ENCODE measurements at regions not wholly inside any gene's neighbourhood (a gene's known extent, or its start where the extent isn't known, plus 50 kb on each side); places are given as distances from the start of the nearest gene placed in this dataset.

DNA sequence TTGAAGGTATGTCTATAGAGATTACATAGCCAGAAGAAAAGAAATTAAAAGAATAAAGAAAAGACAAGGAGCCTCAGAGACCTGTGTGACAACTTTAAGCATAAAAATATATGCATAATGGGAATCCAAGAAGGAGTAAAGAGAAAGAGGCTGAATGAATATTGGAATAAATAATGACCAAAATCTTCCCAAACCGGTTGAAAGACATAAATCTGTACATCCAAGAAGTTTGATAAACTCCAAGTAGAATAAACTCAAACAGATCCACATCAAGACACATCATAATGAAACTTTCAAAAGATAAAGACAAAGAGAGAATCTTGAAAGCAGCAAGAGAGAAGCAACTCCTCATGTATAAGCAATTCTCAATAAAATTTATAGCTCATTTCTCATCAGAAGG lies 132.4 kb upstream of the ZNF516 start:
- in situ Hi-C loops (cut with HindIII; ENCODE audit: low pct_unique_long_range_greater_than_20kb, low sequenced_read_pairs) = no loop called here
- H3K36me3 ChIP-seq (ENCODE audit: control insufficient read depth, insufficient read depth, low read length) = no peaks in the 10 kb centered on the region
- no peak for ATAC-seq
- H3K4me1 ChIP-seq (ENCODE audit: control insufficient read depth, insufficient read depth, low read length) = no peaks in the 10 kb centered on the region
- ChIA-PET POLR2A (no interaction called here), CTCF (no interaction called here)
- H3K4me3 ChIP-seq (ENCODE audit: low read depth in 2 of 2, low read length in 2 of 2) = no peak overlapping the region
- TF ChIP-seq POLR2AphosphoS5 (IDR thresholded peaks at IDR 0.05; ENCODE audit: low read depth, low read length) = no peak
- H3K27me3 ChIP-seq (ENCODE audit: control insufficient read depth, insufficient read depth, low read length) = no peaks in the 10 kb centered on the region; the same call in 1 of the 2 replicates
- H3K9me3 ChIP-seq (ENCODE audit: control insufficient read depth, insufficient read depth, low read depth, low read length) = peaks cover 4% of the 10 kb centered on the region; the same call in 1 of the 2 replicates
- intact Hi-C loops (cut with micrococcal nuclease; ENCODE audit: unreplicated experiment) = no loop called here
- no peak overlapping the region for H3K27ac ChIP-seq (ENCODE audit: low read length)
- BruUV-seq (replicated peaks) = no TSS peak
- no peak for DNase-seq (ENCODE audit: low read depth, low spot score)

DNA sequence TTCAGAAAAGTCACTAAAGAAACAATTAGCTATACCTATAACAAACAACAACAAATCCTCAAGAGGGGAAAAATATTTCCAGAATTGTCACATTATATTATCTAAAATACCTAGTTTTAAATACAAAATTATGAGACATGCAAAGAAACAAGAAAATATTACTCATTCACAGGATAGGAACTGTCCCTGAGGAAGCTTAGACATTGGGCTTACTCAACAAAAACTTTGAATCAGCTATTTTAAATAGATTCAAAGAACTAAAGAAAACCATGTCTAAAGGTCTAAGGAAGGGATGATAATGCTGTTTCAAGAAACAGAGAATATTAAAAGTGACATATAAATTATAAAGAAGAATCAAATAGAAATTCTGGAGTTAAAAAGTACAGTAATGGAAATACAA lies 131.9 kb upstream of the ZNF516 start:
- DNase-seq (ENCODE audit: low read depth, low spot score) = no peak
- peaks cover 4% of the 10 kb centered on the region; the same call in 1 of the 2 replicates for H3K9me3 ChIP-seq (ENCODE audit: control insufficient read depth, insufficient read depth, low read depth, low read length)
- H3K36me3 ChIP-seq (ENCODE audit: control insufficient read depth, insufficient read depth, low read length) = no peaks in the 10 kb centered on the region
- intact Hi-C loops (cut with micrococcal nuclease; ENCODE audit: unreplicated experiment) = no loop called here
- POLR2A ChIA-PET = interaction anchor here (0.6 kb wide), 2 partner anchors 826 to 1393 kb away, joined by 3 to 5 read pairs; no protein-coding TSS in a partner anchor
- no peak overlapping the region for H3K4me3 ChIP-seq (ENCODE audit: low read depth in 2 of 2, low read length in 2 of 2)
- BruUV-seq (replicated peaks) = no TSS peak
- TF ChIP-seq, protein P1, sequence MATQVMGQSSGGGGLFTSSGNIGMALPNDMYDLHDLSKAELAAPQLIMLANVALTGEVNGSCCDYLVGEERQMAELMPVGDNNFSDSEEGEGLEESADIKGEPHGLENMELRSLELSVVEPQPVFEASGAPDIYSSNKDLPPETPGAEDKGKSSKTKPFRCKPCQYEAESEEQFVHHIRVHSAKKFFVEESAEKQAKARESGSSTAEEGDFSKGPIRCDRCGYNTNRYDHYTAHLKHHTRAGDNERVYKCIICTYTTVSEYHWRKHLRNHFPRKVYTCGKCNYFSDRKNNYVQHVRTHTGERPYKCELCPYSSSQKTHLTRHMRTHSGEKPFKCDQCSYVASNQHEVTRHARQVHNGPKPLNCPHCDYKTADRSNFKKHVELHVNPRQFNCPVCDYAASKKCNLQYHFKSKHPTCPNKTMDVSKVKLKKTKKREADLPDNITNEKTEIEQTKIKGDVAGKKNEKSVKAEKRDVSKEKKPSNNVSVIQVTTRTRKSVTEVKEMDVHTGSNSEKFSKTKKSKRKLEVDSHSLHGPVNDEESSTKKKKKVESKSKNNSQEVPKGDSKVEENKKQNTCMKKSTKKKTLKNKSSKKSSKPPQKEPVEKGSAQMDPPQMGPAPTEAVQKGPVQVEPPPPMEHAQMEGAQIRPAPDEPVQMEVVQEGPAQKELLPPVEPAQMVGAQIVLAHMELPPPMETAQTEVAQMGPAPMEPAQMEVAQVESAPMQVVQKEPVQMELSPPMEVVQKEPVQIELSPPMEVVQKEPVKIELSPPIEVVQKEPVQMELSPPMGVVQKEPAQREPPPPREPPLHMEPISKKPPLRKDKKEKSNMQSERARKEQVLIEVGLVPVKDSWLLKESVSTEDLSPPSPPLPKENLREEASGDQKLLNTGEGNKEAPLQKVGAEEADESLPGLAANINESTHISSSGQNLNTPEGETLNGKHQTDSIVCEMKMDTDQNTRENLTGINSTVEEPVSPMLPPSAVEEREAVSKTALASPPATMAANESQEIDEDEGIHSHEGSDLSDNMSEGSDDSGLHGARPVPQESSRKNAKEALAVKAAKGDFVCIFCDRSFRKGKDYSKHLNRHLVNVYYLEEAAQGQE (IDR thresholded peaks at IDR 0.05; ENCODE audit: insufficient read depth in 1 of 2, low read depth in 2 of 2, low read length in 1 of 2) = no peak
- TF ChIP-seq POLR2AphosphoS5 (IDR thresholded peaks at IDR 0.05; ENCODE audit: low read depth, low read length) (no peak), TCF7L2 (IDR thresholded peaks at IDR 0.05; ENCODE audit: low read depth, low read length) (no peak)
- TF ChIP-seq, protein P2, sequence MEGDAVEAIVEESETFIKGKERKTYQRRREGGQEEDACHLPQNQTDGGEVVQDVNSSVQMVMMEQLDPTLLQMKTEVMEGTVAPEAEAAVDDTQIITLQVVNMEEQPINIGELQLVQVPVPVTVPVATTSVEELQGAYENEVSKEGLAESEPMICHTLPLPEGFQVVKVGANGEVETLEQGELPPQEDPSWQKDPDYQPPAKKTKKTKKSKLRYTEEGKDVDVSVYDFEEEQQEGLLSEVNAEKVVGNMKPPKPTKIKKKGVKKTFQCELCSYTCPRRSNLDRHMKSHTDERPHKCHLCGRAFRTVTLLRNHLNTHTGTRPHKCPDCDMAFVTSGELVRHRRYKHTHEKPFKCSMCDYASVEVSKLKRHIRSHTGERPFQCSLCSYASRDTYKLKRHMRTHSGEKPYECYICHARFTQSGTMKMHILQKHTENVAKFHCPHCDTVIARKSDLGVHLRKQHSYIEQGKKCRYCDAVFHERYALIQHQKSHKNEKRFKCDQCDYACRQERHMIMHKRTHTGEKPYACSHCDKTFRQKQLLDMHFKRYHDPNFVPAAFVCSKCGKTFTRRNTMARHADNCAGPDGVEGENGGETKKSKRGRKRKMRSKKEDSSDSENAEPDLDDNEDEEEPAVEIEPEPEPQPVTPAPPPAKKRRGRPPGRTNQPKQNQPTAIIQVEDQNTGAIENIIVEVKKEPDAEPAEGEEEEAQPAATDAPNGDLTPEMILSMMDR (IDR thresholded peaks at IDR 0.05) = no peak
- CTCF ChIA-PET = no interaction called here
- in situ Hi-C loops (cut with HindIII; ENCODE audit: low pct_unique_long_range_greater_than_20kb, low sequenced_read_pairs) = no loop called here
- H3K27me3 ChIP-seq (ENCODE audit: control insufficient read depth, insufficient read depth, low read length) = no peaks in the 10 kb centered on the region; the same call in 1 of the 2 replicates
- peaks cover 3% of the 10 kb centered on the region for H3K4me1 ChIP-seq (ENCODE audit: control insufficient read depth, insufficient read depth, low read length)
- H3K27ac ChIP-seq (ENCODE audit: low read length) = no peak overlapping the region
- no peak for ATAC-seq

DNA sequence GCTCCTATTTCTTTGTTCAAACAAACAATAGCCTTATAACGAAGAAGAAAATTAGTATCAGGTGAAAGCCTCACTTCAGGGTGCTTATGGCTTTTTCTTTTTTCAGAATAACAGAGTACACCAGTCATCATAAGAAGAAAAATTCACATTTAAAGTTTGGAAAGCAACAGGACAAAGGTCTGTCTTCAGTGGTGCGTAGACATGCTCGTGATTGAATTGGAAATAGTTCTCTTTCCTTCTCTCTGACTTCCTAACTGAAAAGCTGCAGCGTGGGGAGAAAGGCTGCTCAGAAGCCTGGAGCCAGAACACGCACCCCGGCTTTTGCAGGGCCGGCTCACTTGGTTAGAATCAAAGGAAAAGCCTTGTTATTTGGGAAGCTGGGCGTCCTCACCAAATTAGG lies 127.6 kb upstream of the ZNF516 start:
- H3K27me3 ChIP-seq (ENCODE audit: control insufficient read depth, insufficient read depth, low read length) = no peaks in the 10 kb centered on the region; the same call in 1 of the 2 replicates
- peaks cover 4% of the 10 kb centered on the region; the same call in 1 of the 2 replicates for H3K9me3 ChIP-seq (ENCODE audit: control insufficient read depth, insufficient read depth, low read depth, low read length)
- H3K27ac ChIP-seq (ENCODE audit: low read length) = no peak overlapping the region
- H3K4me1 ChIP-seq (ENCODE audit: control insufficient read depth, insufficient read depth, low read length) = peaks cover 20% of the 10 kb centered on the region
- BruUV-seq (replicated peaks) = no TSS peak
- H3K36me3 ChIP-seq (ENCODE audit: control insufficient read depth, insufficient read depth, low read length) = no peaks in the 10 kb centered on the region
- DNase-seq (ENCODE audit: low read depth, low spot score) (no peak), ATAC-seq (no peak)
- no peak overlapping the region for H3K4me3 ChIP-seq (ENCODE audit: low read depth in 2 of 2, low read length in 2 of 2)
- in situ Hi-C loops (cut with HindIII; ENCODE audit: low pct_unique_long_range_greater_than_20kb, low sequenced_read_pairs) = no loop called here
- TF ChIP-seq TCF7L2 (IDR thresholded peaks at IDR 0.05; ENCODE audit: low read depth, low read length) = no peak
- TF ChIP-seq, protein P1 (IDR thresholded peaks at IDR 0.05; ENCODE audit: insufficient read depth in 1 of 2, low read depth in 2 of 2, low read length in 1 of 2) = no peak
- TF ChIP-seq, protein P2 (IDR thresholded peaks at IDR 0.05) = no peak
- TF ChIP-seq POLR2AphosphoS5 (IDR thresholded peaks at IDR 0.05; ENCODE audit: low read depth, low read length) = no peak
- TF ChIP-seq SIN3A (IDR thresholded peaks at IDR 0.05; ENCODE audit: borderline replicate concordance, insufficient read depth, low read depth, low read length) = no peak
- POLR2A ChIA-PET = no interaction called here
- CTCF ChIA-PET = interaction anchor here (0.6 to 1.2 kb wide), 2 partner anchors 118 to 242 kb away, joined by 3 to 4 read pairs; no protein-coding TSS in a partner anchor
- intact Hi-C loops (cut with micrococcal nuclease; ENCODE audit: unreplicated experiment) = no loop called here
